ENCODE measurements at regions not wholly inside any gene's neighbourhood (a gene's known extent, or its start where the extent isn't known, plus 50 kb on each side); places are given as distances from the start of the nearest gene placed in this dataset.

DNA sequence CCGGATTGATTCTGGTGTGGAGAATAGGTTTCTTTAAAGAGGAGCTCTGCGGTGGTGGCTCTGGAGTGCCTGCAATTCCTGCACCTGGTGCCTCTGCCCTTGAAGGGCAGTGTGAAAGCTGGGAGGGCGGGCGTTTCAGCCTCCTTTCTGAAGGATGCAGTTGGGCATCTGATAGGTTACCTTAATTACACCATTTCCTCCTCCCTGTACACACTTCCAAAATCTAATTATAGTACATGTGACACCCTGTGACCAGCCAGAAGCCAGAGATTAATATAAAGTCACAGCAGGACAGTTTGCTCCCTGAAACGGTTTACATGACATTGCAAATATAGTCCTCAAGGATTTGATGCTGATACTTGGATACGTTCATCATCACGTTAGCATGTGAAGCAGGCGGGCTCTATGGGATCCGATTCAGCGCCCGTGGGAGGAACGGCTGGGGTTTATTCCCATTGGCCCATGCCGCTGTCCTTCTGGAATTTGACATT is 548.2 kb downstream of the QKI start (continued):
- TF ChIP-seq, protein P1, sequence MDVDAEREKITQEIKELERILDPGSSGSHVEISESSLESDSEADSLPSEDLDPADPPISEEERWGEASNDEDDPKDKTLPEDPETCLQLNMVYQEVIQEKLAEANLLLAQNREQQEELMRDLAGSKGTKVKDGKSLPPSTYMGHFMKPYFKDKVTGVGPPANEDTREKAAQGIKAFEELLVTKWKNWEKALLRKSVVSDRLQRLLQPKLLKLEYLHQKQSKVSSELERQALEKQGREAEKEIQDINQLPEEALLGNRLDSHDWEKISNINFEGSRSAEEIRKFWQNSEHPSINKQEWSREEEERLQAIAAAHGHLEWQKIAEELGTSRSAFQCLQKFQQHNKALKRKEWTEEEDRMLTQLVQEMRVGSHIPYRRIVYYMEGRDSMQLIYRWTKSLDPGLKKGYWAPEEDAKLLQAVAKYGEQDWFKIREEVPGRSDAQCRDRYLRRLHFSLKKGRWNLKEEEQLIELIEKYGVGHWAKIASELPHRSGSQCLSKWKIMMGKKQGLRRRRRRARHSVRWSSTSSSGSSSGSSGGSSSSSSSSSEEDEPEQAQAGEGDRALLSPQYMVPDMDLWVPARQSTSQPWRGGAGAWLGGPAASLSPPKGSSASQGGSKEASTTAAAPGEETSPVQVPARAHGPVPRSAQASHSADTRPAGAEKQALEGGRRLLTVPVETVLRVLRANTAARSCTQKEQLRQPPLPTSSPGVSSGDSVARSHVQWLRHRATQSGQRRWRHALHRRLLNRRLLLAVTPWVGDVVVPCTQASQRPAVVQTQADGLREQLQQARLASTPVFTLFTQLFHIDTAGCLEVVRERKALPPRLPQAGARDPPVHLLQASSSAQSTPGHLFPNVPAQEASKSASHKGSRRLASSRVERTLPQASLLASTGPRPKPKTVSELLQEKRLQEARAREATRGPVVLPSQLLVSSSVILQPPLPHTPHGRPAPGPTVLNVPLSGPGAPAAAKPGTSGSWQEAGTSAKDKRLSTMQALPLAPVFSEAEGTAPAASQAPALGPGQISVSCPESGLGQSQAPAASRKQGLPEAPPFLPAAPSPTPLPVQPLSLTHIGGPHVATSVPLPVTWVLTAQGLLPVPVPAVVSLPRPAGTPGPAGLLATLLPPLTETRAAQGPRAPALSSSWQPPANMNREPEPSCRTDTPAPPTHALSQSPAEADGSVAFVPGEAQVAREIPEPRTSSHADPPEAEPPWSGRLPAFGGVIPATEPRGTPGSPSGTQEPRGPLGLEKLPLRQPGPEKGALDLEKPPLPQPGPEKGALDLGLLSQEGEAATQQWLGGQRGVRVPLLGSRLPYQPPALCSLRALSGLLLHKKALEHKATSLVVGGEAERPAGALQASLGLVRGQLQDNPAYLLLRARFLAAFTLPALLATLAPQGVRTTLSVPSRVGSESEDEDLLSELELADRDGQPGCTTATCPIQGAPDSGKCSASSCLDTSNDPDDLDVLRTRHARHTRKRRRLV (CRISPR knock-in tag; IDR thresholded peaks at IDR 0.05): no peak

DNA sequence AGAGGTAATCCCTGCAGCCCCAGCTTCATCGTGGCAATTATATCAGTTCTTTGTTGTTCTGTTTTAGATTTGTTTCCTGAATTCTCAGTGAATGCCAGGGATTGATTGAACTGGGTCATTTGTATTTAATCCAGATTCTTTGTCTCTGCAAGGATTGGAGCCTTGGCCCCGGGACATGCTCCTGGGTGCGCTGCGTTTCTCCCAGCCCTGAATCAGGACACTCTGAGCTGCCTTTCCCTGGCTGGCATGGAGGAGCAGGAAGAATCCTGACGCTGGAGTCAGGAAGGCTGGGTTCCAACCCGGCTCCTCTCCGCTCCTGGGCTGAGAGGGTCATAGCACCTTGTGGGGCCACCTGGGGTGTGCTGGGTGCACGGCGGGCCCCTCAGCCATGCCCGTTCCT is 545.6 kb downstream of the QKI start:
- ChIA-PET CTCF (ENCODE audit: low intra/inter-chr PET ratio, low total read pairs) (no interaction called here), POLR2A (no interaction called here)
- Histone ChIP-seq H3K27ac (ENCODE audit: extremely low read length, insufficient read depth, low read length) (no peak overlapping the region), H4K20me1 (ENCODE audit: insufficient read depth, low read length) (no peaks in the 10 kb centered on the region), H3K4me2 (ENCODE audit: low read depth, low read length) (no peak overlapping the region), H3K9me3 (ENCODE audit: low read length) (no peaks in the 10 kb centered on the region), H3K9ac (ENCODE audit: insufficient read depth, low read depth, low read length) (no peak overlapping the region), H3K4me3 (replicated peaks in 1 of 3; ENCODE audit: insufficient read depth in 1 of 3, low read depth in 2 of 3, low read length in 3 of 3) (no peak overlapping the region), H3K4me1 (ENCODE audit: insufficient read depth, low read length) (no peaks in the 10 kb centered on the region), H2AFZ (ENCODE audit: low read length) (no peak overlapping the region), H3K79me2 (ENCODE audit: insufficient read depth, low read length) (no peaks in the 10 kb centered on the region), H3K36me3 (replicated peaks in 1 of 2; ENCODE audit: control insufficient read depth in 1 of 2, insufficient read depth in 2 of 2, low read length in 2 of 2) (no peaks in the 10 kb centered on the region), H3K27me3 (ENCODE audit: control insufficient read depth in 1 of 2, insufficient read depth in 2 of 2, low read length in 2 of 2) (peaks cover 0 to 54% of the 10 kb centered on the region in 2 experiments; a peak in 3 of 5 replicates)
- 31% methylated on average over 7 of the region's 10 CpGs for WGBS (ENCODE audit: low lambda C conversion rate)
- ATAC-seq (no peak), DNase-seq (ENCODE audit: low spot score) (no peak), FAIRE-seq (no peak)
- in situ Hi-C loops (cut with HindIII; ENCODE audit: extremely low pct_ligation_motif_present, low pct_unique_long_range_greater_than_20kb): no loop called here
- TF ChIP-seq, protein P2, sequence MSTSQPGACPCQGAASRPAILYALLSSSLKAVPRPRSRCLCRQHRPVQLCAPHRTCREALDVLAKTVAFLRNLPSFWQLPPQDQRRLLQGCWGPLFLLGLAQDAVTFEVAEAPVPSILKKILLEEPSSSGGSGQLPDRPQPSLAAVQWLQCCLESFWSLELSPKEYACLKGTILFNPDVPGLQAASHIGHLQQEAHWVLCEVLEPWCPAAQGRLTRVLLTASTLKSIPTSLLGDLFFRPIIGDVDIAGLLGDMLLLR (CRISPR knock-in tag; IDR thresholded peaks at IDR 0.05): no peak
- TF ChIP-seq RBFOX2 (IDR thresholded peaks at IDR 0.05; ENCODE audit: low read depth, low read length) (no peak), ZC3H13 (CRISPR knock-in tag; IDR thresholded peaks at IDR 0.05) (no peak), RFX1 (IDR thresholded peaks at IDR 0.05) (no peak), ZNF619 (CRISPR knock-in tag; IDR thresholded peaks at IDR 0.05) (no peak), FIP1L1 (IDR thresholded peaks at IDR 0.05; ENCODE audit: borderline replicate concordance, insufficient read depth, low read depth, low read length) (no peak), SP4 (CRISPR knock-in tag; IDR thresholded peaks at IDR 0.05) (no peak)
- TF ChIP-seq, protein P3, sequence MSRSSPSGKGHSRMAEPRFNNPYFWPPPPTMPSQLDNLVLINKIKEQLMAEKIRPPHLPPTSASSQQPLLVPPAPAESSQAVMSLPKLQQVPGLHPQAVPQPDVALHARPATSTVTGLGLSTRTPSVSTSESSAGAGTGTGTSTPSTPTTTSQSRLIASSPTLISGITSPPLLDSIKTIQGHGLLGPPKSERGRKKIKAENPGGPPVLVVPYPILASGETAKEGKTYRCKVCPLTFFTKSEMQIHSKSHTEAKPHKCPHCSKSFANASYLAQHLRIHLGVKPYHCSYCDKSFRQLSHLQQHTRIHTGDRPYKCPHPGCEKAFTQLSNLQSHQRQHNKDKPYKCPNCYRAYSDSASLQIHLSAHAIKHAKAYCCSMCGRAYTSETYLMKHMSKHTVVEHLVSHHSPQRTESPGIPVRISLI (CRISPR knock-in tag; IDR thresholded peaks at IDR 0.05; ENCODE audit: borderline replicate concordance): no peak
- TF ChIP-seq, protein P4, sequence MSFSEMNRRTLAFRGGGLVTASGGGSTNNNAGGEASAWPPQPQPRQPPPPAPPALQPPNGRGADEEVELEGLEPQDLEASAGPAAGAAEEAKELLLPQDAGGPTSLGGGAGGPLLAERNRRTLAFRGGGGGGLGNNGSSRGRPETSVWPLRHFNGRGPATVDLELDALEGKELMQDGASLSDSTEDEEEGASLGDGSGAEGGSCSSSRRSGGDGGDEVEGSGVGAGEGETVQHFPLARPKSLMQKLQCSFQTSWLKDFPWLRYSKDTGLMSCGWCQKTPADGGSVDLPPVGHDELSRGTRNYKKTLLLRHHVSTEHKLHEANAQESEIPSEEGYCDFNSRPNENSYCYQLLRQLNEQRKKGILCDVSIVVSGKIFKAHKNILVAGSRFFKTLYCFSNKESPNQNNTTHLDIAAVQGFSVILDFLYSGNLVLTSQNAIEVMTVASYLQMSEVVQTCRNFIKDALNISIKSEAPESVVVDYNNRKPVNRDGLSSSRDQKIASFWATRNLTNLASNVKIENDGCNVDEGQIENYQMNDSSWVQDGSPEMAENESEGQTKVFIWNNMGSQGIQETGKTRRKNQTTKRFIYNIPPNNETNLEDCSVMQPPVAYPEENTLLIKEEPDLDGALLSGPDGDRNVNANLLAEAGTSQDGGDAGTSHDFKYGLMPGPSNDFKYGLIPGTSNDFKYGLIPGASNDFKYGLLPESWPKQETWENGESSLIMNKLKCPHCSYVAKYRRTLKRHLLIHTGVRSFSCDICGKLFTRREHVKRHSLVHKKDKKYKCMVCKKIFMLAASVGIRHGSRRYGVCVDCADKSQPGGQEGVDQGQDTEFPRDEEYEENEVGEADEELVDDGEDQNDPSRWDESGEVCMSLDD (CRISPR knock-in tag; IDR thresholded peaks at IDR 0.05; ENCODE audit: borderline replicate concordance): no peak
- intact Hi-C loops (cut with micrococcal nuclease; ENCODE audit: unreplicated experiment): no loop called here
- no TSS peak for BruUV-seq (replicated peaks)

Measured in HepG2 (cell line).